Right lung (tissue), 2 donors: ENCODE measurements at regions not wholly inside any gene's neighbourhood (a gene's known extent, or its start where the extent isn't known, plus 50 kb on each side); places are given as distances from the start of the nearest gene placed in this dataset.

ENCODE experiments used
- DNase-seq, 2 donors: peaks; one replicate each; pipeline ENCODE4 v3.0.0-alpha.2; 2013

DNA sequence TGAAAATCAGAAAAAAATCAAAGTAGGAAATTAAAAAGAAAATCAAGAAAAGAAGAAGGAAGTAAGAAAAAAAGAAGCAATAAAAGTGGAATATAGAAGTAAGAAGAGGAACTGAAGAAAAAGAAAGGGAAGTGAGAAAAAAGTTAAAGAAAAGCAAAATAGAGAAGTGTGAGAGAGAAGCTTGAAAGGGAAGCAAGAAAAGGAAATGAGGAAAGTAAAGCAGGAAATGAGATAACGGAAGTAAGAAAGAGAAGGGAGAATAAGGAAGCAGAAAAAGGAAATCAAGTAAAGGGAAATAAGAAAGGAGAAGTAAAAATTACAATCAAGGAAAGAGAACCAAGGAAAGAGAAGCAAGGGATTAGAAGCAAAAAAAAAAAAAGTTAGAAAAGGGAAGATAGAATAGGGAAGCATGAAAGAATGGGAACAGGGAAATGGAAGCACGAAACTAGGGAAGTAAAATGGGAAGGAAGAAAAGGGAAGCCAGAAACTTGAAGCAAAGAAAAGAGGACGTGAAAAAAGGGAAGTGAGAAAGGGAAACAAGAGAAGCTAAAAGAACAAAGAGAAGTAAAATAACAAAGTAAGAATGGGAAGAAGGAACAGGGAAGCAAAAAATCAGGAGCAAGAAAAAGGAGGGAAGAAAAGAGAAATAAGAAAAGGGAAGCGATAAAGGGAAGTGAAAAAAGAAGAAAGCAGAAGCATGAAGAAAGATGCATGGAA, 243.3 kb upstream of the NCKAP5 start:
- no peak for DNase-seq

- DNase-seq = no peak
Measured at GRCh38 chr2:133812826-133813617, 244.8 kb upstream of the NCKAP5 start.

- DNase-seq = no peak
Measured at GRCh38 chr2:133814890-133815289, 246.6 kb upstream of the NCKAP5 start.

DNA sequence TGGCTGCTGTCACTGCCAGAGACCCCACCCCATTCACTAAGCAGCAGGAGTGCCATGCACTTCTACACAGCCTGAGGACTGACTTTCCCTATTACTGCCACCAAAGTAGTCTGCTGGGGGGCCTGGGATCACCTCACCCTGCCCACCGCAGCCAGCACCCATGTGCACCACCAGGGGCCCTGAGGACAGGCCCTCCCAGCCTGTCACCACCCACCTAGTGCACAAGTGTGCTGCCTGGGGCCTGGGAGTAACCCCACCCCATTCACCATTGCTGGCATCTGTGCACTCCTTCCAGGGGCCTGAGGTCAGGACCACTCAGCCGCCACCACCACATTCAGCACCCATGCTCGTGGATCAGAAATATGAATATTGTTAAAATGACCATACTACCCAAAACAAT, 247.8 kb upstream of the NCKAP5 start:
- no peak for DNase-seq

- no peak for DNase-seq
Measured at GRCh38 chr2:133817680-133818566, 249.7 kb upstream of the NCKAP5 start.

DNA sequence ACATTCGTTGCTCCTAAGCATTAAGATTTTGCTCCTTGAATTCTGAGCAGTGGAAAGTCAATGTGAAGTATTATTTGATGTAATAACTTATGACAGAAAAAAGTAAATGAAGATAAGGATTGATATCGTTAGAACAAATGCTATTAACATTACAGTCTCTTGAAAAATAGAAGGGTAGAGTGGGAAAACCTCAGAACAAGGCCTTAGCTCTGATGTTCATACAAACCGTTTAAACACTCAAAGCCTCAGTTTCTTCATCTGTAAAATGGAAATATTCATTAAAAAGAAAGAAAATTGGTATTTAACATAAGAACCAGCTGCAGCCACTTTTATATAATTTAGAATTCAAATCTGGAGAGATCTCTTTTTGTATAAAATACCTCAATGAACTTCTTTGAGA, 250.4 kb upstream of the NCKAP5 start:
- no peak for DNase-seq

DNA sequence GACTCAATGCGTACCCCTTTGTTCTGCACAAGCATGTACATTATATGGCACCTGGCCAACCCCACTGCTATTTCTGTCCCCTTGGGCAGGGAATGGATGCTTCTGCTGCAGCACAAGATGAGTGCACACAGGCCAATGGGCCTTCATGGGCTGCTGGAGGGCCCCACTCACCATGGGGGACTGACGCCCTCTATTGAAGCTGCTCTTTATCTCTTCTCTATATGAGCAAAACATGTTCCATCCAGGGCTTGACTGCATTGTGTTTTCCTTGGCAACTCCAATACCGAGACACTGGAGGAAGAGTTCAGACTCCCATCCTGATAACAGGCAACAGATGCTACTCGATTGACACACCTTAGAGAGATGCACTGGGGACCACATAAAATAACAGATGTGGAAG, 251.6 kb upstream of the NCKAP5 start:
- no peak for DNase-seq

DNA sequence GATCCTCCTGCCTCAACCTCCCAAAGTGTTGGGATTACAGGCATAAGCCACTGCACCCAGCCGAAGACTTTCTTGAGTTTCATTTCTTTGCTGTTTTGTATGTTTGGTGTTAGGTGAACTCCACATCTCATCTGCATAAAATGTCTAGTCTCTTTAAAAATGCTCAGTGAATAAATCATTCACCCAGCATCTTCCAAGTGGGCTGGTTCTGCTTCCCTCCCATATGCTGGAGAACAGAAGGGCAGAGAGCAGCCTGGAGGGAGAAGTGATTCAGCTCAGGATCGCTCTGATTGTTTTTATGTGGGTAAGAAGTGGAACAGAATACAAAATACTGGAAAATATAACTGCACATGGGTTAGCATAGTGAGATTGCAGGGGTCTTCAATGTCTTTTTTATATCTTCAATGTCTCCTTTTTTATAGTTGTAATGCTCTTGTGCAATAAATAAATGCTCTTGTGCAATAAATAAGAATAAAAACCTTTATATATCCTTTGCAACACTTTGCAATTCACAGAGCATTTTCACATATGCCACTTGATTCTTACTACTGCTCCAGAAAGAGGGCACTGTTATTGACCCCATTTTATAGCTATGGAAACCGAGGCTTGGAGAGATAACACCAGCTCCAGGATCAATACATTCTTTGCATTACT, 253.0 kb upstream of the NCKAP5 start:
- DNase-seq = no peak

DNA sequence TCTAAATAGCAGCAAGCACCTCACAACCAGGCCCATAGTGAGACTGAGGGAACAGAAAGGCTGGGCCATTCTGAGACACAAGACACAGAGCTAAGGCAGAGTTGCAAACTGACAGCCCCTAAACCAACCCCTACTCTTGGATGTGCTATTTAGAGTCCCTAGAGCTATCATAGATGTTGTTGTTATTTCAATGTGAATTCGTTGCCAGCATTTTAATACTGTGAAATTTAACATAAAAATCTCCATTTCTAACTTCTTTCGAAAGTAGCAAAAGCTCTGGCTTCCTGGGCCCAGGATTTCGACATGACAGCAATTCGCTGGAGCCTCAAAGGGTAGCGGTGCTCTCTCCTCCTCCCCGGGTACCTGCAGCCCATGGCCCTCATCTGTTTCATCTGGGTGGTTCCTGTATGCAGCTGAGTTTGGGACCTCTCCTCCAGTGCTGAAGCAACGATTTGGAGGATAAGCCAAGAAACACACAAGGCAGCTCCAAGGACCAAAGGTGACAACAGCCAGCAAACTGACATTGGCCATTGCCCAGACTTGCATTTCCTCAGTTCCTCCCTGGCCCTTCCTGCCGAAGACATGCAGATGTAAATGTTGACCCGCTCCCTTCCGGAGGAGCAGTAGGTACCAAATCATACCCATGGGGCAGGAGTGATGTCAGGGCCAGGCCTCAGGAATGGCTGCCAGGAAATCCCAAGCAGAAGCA, 254.4 kb upstream of the NCKAP5 start:
- DNase-seq = no peak

DNA sequence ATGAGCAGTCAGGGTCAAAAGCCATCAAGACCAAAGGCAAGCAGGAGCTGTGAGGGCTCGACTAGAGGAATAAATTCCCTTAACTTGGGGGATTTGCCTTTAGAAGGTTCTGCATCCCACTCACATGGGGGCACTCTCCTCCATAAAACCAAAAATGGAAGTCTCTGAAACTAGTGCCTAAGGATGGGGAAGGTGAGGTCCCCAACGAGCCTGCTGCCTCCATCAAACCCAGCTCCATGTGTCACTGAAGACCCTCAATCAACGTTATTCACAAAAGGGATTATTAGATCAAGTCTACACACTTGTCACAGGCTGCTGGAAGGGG, 254.9 kb upstream of the NCKAP5 start:
- no peak for DNase-seq

DNA sequence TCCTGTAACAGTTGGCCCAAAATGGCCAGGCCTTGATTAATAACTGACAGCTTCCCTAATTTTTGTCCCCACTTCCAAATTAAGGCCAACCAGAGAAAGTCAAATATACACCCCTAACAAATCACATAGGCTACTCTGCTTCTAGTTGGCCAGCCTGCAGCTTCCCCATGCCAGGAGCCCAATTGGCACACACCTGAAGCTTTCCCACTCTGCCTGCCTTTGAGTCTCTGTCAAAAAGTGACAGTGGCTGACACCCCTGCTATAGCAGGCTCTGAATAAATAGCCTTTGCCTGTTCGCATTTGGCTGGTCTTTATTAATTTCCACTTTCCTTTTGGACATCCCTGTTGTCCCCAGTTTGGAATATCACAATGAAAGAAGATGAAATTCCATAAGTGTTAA, 256.6 kb upstream of the NCKAP5 start:
- DNase-seq = no peak

GRCh38 chr2:133825778-133826177, 257.5 kb upstream of the NCKAP5 start:
- DNase-seq = no peak

- no peak for DNase-seq
Measured at GRCh38 chr2:133828913-133829312, 260.6 kb upstream of the NCKAP5 start.

- no peak for DNase-seq
Measured at GRCh38 chr2:133829450-133830020, 261.3 kb upstream of the NCKAP5 start.

DNA sequence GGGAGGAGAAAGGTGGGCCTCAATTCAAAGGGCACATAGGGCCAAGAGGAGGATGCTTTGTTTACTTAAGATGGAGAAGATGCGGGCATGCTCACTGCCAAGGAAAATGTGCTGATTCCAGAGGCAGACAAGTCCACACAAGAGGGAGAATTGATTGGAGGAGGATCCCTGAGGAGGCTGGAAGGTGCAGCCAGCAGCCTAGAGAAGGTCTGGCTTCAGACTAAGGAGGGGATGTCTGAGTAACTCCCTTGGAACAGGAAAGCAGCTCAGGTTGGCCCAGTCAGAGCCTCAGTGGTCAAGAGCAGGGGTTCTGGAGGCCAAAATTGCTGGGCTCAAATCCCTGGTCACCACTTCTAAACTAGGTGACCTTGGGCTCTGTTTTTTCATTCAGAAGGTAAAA, 265.5 kb upstream of the NCKAP5 start:
- no peak for DNase-seq

GRCh38 chr2:133835821-133836619, 267.8 kb upstream of the NCKAP5 start:
- DNase-seq = no peak

DNA sequence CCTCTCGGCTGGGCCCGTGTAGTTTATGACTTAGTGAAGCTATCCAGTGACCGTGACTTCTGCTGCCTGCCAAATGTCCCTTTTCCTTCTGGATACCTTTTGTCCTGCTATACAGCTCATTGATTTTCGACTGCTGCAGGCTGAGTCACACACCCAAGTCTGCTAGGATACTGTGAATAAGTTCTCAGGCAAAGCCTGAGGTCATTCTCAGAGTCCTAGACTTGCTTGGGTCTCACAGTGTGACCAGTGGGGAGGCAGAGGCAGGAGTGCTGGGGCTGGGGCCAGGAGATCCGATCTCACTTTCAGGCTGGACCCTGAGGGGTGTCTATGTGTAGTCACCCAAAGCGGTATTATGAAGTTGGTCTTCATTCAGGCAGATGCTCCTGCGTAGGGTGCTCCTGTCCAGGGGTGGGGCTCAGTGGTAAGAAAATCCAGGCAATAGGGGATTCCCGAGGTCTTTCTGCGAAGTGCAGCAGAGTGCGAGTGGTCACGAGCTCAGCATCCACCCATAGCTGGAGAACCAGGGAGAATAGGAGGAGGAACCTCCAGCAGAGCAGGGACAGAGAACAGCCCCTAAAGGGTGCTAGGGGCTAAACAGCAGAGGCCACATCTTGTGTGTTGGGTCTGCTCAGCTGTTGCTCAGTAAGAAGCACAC, 268.6 kb upstream of the NCKAP5 start:
- DNase-seq = no peak

DNA sequence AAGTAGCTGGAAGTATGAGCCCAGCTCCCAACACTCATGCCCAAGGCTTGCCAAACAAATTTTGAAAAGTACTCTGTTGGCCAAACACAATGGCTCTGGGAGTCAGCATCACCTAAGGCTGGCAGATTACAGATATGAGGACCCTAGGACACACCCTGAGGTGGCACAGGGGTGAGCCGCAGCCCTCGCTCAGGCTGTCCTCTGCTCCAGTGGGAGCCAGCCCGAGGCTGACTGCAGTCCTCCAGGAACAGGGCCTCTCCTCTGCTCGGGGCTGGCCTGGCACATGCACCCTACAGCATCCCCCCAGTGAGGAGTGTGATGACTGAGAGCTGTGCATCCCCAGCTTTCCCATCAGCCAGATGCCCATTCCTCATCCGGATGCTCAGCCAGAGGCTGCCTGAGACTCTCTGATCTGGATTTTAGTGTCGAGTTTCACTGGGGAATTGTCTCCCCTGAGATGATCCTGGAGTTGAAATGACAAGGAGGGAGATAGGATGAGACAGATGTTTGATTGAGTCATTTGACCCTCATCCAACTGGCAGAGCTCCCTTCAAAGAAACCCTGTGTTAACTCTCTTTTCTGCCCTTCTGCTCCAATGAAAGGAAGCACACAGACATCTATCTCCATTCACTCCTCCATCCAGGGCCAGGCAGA, 269.3 kb upstream of the NCKAP5 start:
- no peak for DNase-seq
